Lower lobe of right lung (tissue), 2 donors: ENCODE measurements at regions not wholly inside any gene's neighbourhood (a gene's known extent, or its start where the extent isn't known, plus 50 kb on each side); places are given as distances from the start of the nearest gene placed in this dataset.

Experiments
- ATAC-seq, 2 donors: fragments of 200-7000 bp; cut with Tn5 transposase; one replicate each; pipeline ENCODE4 v1.9.1; 2020 to 2022; ENCODE audit warnings: mild to moderate bottlenecking in 2 of 2, moderate library complexity in 2 of 2
- DNase-seq: peaks from one replicate; pipeline ENCODE4 v3.0.0-alpha.2; 2020
- H3K27ac ChIP-seq: fragments of 200-600 bp; one replicate; pipeline ENCODE4 v1.8.0; 2022
- H3K27me3 ChIP-seq: fragments of 200-600 bp; one replicate; pipeline ENCODE4 v1.8.0; 2022; ENCODE audit warnings: low read depth
- H3K36me3 ChIP-seq: fragments of 200-600 bp; one replicate; pipeline ENCODE4 v1.8.0; 2022; ENCODE audit warnings: mild to moderate bottlenecking
- H3K4me1 ChIP-seq: fragments of 200-600 bp; one replicate; pipeline ENCODE4 v1.8.0; 2022
- H3K4me3 ChIP-seq: fragments of 200-600 bp; one replicate; pipeline ENCODE4 v1.8.0; 2022; ENCODE audit warnings: mild to moderate bottlenecking
- H3K9me3 ChIP-seq: fragments of 200-600 bp; one replicate; pipeline ENCODE4 v1.8.0; 2022
- CTCF ChIP-seq: fragments of 200-600 bp; IDR thresholded peaks from one replicate; pipeline ENCODE4 v1.8.0; 2022; ENCODE audit warnings: antibody characterized with exemption, mild to moderate bottlenecking
- intact Hi-C: fragments of 100-400 bp; cut with DNase I; formaldehyde crosslinking; loops from one replicate; pipeline ENCODE4 v1.11.0; 2022
- donor health status: DM: no; HTN: yes; CAD: no; lungs with severe emphysema.

DNA sequence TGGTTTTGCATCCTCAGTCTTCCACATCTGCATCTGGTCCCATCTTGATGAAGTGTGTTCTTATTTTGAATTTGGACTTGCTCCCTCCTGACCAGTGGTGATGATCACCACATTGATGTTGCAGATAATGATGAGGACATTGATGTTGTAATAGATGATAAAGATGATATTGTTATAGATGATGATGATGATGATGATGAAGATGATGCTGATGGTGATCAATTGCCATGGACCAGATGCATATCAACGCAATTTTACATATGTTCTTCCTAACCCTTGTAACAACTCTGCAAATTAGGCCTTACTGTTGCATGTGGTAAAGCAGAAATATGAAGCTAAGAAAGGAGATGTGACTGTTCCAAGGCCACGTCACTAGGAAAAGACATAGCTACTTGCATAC lies 380.3 kb upstream of the TBX3 start:
- no peak for DNase-seq
- Histone ChIP-seq H3K27me3 (no peaks in the 10 kb centered on the region), H3K4me3 (no peak overlapping the region), H3K4me1 (no peaks in the 10 kb centered on the region), H3K9me3 (no peaks in the 10 kb centered on the region), H3K36me3 (no peaks in the 10 kb centered on the region), H3K27ac (no peak overlapping the region)
- TF ChIP-seq CTCF: no peak
- ATAC-seq: no peak
- intact Hi-C loops: no loop called here

DNA sequence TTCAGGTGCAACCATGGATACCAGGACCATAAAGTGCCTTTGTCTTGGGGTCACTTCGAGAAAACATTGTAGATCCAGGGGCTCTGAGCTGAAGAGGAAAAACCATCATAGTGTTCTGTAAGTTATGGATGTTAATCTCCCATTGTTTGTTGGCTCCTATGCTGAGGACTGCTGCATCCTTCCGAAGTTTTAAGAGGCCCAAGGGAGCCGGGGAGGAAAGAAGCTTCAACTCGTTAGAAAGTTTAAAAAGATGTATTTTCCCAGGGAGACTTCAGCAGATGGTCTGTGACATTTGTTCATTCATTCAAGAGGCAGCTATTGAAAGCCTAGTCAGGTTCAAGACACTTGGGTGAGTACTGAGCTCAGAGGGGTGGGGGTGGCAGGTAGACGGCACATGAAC lies 378.8 kb upstream of the TBX3 start:
- intact Hi-C loops: no loop called here
- Histone ChIP-seq H3K4me1 (no peaks in the 10 kb centered on the region), H3K27ac (no peak overlapping the region), H3K36me3 (no peaks in the 10 kb centered on the region), H3K27me3 (no peaks in the 10 kb centered on the region), H3K4me3 (no peak overlapping the region), H3K9me3 (no peaks in the 10 kb centered on the region)
- no peak for ATAC-seq
- DNase-seq: no peak
- no peak for TF ChIP-seq CTCF

DNA sequence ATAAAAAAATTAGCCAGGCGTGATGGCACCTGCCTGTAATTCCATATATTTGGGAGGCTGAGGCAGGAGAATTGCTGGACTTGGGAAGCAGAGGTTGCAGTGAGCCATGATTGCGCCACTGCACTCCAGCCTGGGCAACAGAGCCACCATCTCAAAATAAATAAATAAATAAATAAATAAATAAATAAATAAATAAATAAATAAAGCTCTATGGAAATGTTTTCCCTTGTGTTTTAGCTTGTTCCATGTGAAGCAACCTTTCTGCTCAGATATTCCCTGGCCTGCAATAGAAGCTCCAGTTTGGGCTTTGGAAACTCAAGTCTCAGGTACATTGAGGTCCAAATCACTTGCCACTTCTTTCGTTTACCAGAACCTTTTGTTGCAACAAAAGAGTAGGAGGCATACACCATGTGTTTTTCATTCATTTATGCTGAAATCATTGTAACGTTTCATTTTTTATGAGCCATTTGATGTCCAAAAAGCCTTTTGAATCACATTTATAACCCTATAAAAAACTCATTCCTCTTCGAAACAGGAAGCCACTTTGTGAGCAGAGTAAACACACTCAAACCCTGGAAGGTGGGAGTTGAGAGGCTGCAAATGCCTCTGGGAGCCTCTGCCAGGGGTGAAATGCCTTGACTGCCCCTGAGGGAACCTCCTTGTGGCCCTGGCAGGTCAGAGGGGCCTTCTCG lies 376.6 kb upstream of the TBX3 start:
- Histone ChIP-seq H3K27me3 (no peaks in the 10 kb centered on the region), H3K9me3 (no peaks in the 10 kb centered on the region), H3K4me3 (no peak overlapping the region), H3K4me1 (no peaks in the 10 kb centered on the region), H3K36me3 (no peaks in the 10 kb centered on the region), H3K27ac (no peak overlapping the region)
- intact Hi-C loops: no loop called here
- TF ChIP-seq CTCF: no peak
- ATAC-seq (no peak), DNase-seq (no peak)

DNA sequence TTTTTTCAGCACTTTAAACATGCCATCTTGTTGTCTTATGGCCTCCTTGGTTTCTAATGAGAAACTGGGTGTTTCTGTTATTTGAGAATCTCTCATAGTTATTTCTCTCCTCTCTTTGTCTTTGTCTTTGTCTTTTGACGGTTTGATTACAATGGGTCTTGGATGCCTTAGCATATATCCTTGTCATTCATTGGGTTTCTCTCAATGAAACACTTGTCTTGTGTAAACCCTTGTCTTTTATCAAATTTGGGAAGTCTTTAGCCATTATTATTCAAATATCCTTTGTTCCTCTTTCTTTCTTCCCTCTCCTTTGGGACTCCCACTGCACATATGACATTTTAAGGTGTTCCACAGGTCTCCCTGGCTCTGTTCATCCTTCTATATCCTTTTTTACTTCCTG lies 373.5 kb upstream of the TBX3 start:
- no peaks in the 10 kb centered on the region for H3K9me3 ChIP-seq
- H3K27me3 ChIP-seq: no peaks in the 10 kb centered on the region
- H3K4me3 ChIP-seq: no peak overlapping the region
- intact Hi-C loops: no loop called here
- TF ChIP-seq CTCF: no peak
- DNase-seq: no peak
- H3K27ac ChIP-seq: no peak overlapping the region
- no peaks in the 10 kb centered on the region for H3K4me1 ChIP-seq
- no peak for ATAC-seq
- no peaks in the 10 kb centered on the region for H3K36me3 ChIP-seq

DNA sequence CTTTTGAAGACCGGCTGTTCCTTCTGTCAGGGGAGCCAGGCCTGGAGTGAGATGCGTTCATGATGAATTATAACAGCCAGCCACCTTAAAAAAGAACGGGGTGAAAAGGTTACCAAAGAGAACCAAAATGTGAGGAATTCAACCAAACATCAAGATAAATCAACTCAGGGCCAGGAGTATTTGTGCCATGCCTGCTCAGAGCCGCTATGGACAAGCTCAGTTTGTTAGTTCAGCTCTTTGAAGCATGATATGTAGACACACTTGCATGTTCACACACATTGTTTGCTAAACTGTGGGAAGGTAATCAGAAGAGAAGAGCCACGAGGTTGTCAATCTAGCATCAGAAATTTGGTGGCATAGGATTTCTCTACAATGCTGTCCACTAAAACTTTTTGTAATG lies 367.4 kb upstream of the TBX3 start:
- DNase-seq: no peak
- ATAC-seq: no peak
- no peaks in the 10 kb centered on the region for H3K9me3 ChIP-seq
- no peaks in the 10 kb centered on the region for H3K27me3 ChIP-seq
- no peak overlapping the region for H3K4me3 ChIP-seq
- H3K4me1 ChIP-seq: no peaks in the 10 kb centered on the region
- intact Hi-C loops: no loop called here
- H3K36me3 ChIP-seq: no peaks in the 10 kb centered on the region
- no peak for TF ChIP-seq CTCF
- no peak overlapping the region for H3K27ac ChIP-seq
